ENCODE measurements at regions not wholly inside any gene's neighbourhood (a gene's known extent, or its start where the extent isn't known, plus 50 kb on each side); places are given as distances from the start of the nearest gene placed in this dataset.
"Not testable (repeated sequence)": the region's sequence is repeated elsewhere in the genome, so short reads cannot be mapped to it uniquely, and the experiment has no call there.

DNA sequence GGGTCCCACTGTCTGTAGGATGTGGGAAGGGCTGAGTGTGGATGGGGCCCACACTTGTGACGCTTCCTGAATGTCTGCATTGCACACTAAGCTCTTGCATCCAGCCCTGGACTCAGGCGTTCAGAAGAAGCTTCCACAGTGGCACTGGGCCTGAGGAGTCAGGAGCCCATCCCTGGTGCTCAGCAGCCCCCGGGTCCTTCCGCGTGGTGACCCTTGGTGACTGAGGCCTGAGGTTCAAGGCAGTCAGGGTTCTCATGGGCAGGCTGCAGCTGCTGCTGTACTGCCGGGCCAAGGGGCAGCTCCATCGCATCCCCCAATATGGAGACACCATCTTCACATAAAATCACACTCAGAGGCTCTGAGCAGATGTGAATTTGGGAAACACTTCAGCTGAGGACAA is 65.8 kb upstream of the TUBA3E start:
- intact Hi-C loops (cut with micrococcal nuclease) = no loop called here
- peaks cover 3% of the 10 kb centered on the region for H3K27me3 Mint-ChIP-seq (ENCODE audit: low read depth)
- no peak overlapping the region for H3K4me3 Mint-ChIP-seq
- DNase-seq = no peak
- H3K4me1 Mint-ChIP-seq (ENCODE audit: low read depth) = no peaks in the 10 kb centered on the region
- no peaks in the 10 kb centered on the region for H3K9me3 Mint-ChIP-seq
- no peaks in the 10 kb centered on the region for H3K36me3 Mint-ChIP-seq (ENCODE audit: low read depth)
- H3K27ac Mint-ChIP-seq = no peak overlapping the region
- CTCF ChIA-PET = no interaction called here

GRCh38 chr2:130263606-130264005 is 65.4 kb upstream of the TUBA3E start:
- CTCF ChIA-PET = no interaction called here
- Mint-ChIP-seq H3K27ac (no peak overlapping the region), H3K4me3 (no peak overlapping the region), H3K9me3 (no peaks in the 10 kb centered on the region), H3K36me3 (ENCODE audit: low read depth) (no peaks in the 10 kb centered on the region), H3K4me1 (ENCODE audit: low read depth) (no peaks in the 10 kb centered on the region), H3K27me3 (ENCODE audit: low read depth) (peaks cover 3% of the 10 kb centered on the region)
- no peak for DNase-seq
- intact Hi-C loops (cut with micrococcal nuclease) = no loop called here

- H3K36me3 Mint-ChIP-seq (ENCODE audit: low read depth) = no peaks in the 10 kb centered on the region
- peaks cover 3% of the 10 kb centered on the region for H3K27me3 Mint-ChIP-seq (ENCODE audit: low read depth)
- no peak overlapping the region for H3K27ac Mint-ChIP-seq
- H3K9me3 Mint-ChIP-seq = no peaks in the 10 kb centered on the region
- CTCF ChIA-PET = no interaction called here
- DNase-seq = no peak
- no peak overlapping the region for H3K4me3 Mint-ChIP-seq
- no peaks in the 10 kb centered on the region for H3K4me1 Mint-ChIP-seq (ENCODE audit: low read depth)
- intact Hi-C loops (cut with micrococcal nuclease) = no loop called here
These were observed 63.9 kb upstream of the TUBA3E start for GRCh38 chr2:130261970-130262760.

DNA sequence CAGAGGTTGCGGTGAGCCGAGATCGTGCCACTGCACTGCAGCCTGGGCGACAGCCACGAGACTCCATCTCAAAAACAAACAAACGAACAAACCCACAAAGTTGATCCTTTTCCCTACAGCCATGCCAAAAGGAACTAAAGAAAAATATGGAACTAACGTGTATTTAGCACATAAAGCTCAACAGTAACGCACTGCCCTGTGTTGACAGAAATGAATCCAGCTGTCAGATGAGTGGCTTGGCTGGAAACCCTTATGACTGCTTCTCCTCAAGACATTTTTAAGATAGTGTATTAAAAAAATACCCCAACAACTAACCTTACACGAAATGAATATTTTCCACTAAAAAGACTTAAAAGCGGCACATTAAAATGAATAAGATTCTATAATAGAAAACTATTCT is 62.9 kb upstream of the TUBA3E start:
- CTCF ChIA-PET = no interaction called here
- Mint-ChIP-seq H3K4me1 (ENCODE audit: low read depth) (no peaks in the 10 kb centered on the region), H3K36me3 (ENCODE audit: low read depth) (no peaks in the 10 kb centered on the region), H3K27me3 (ENCODE audit: low read depth) (peaks cover 3% of the 10 kb centered on the region), H3K27ac (no peak overlapping the region), H3K9me3 (no peaks in the 10 kb centered on the region), H3K4me3 (no peak overlapping the region)
- no peak for DNase-seq
- intact Hi-C loops (cut with micrococcal nuclease) = no loop called here

DNA sequence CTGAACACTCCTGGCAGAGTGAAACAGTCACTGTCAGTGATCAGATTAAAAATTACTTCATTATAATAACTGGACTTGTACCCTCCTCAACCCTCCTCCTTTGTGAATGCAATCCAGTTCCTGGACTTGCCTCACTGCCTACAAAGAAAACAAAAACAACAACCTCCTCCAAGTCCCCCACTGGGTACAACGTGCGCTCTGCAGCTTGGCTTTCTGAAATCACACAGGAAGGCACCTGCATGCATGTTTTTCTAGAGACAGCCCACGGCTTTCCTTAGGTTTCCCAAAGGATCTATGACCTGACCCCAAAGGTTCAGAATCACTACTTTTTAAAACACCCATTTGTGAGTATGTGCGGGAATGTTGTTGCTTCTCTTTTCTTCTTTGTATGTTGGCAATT is 61.4 kb upstream of the TUBA3E start:
- H3K9me3 Mint-ChIP-seq = no peaks in the 10 kb centered on the region
- no peak overlapping the region for H3K27ac Mint-ChIP-seq
- intact Hi-C loops (cut with micrococcal nuclease) = no loop called here
- DNase-seq = no peak
- H3K27me3 Mint-ChIP-seq (ENCODE audit: low read depth) = peaks cover 6% of the 10 kb centered on the region
- H3K4me3 Mint-ChIP-seq = no peak overlapping the region
- no peaks in the 10 kb centered on the region for H3K4me1 Mint-ChIP-seq (ENCODE audit: low read depth)
- no peaks in the 10 kb centered on the region for H3K36me3 Mint-ChIP-seq (ENCODE audit: low read depth)
- CTCF ChIA-PET = no interaction called here

- H3K27me3 Mint-ChIP-seq (ENCODE audit: low read depth) = peaks cover 12% of the 10 kb centered on the region
- no peaks in the 10 kb centered on the region for H3K36me3 Mint-ChIP-seq (ENCODE audit: low read depth)
- intact Hi-C loops (cut with micrococcal nuclease) = no loop called here
- CTCF ChIA-PET = no interaction called here
- DNase-seq = no peak
- no peaks in the 10 kb centered on the region for H3K9me3 Mint-ChIP-seq
- no peak overlapping the region for H3K4me3 Mint-ChIP-seq
- no peaks in the 10 kb centered on the region for H3K4me1 Mint-ChIP-seq (ENCODE audit: low read depth)
- H3K27ac Mint-ChIP-seq = no peak overlapping the region
These were observed 60.1 kb upstream of the TUBA3E start for GRCh38 chr2:130258356-130258755.

GRCh38 chr2:130252880-130253645 is 54.8 kb upstream of the TUBA3E start:
- Mint-ChIP-seq H3K27me3 (ENCODE audit: low read depth) (peaks cover 37% of the 10 kb centered on the region), H3K36me3 (ENCODE audit: low read depth) (no peaks in the 10 kb centered on the region), H3K4me1 (ENCODE audit: low read depth) (no peaks in the 10 kb centered on the region), H3K27ac (no peak overlapping the region), H3K9me3 (no peaks in the 10 kb centered on the region), H3K4me3 (no peak overlapping the region)
- DNase-seq = no peak
- intact Hi-C loops (cut with micrococcal nuclease) = no loop called here
- CTCF ChIA-PET = no interaction called here

DNA sequence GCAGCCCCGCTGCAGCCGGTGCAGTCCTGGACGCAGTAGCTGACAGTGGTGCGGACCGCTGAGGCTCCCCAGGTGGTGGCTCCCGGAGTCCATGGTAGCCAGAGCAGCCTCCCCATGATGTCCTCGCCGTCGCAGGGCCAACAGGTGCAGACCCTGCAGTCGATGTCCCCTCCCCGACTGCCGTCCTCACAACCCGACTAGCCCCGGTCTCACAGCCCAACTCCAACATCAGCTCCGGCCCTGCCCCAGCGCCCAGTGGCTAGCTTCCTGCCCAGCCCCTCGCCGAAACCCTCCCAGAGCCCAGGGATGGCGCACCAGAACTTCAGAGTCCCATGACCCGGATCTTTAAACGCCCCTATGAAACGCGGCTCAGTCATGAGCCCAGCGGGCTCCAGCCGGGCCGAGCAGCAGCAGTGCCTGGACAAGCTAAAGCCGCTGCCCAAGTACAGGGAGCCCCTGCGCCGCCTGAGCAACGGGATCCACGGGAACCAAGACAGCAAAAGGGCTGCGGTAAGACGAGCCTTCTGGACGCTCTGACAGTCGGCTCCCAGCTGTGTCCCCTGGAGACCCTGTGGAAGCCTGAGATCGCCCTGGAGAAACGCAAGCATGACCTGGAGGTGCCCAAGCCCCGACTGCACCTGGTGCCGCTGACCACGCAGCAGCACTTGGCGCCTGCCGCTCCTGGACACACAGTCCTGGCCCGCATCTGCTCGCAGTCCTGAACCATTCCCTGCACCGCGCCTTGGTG is 53.8 kb upstream of the TUBA3E start:
- intact Hi-C loops (cut with micrococcal nuclease) = no loop called here
- CTCF ChIA-PET = interaction anchor here (0.7 kb wide), 1 partner anchor 58 kb away, joined by 3 read pairs; no protein-coding TSS in a partner anchor
- Mint-ChIP-seq H3K27me3 (ENCODE audit: low read depth) (peaks cover 38% of the 10 kb centered on the region), H3K36me3 (ENCODE audit: low read depth) (no peaks in the 10 kb centered on the region), H3K27ac (no peak overlapping the region), H3K9me3 (no peaks in the 10 kb centered on the region), H3K4me3 (no peak overlapping the region), H3K4me1 (ENCODE audit: low read depth) (no peaks in the 10 kb centered on the region)
- no peak for DNase-seq

- H3K36me3 Mint-ChIP-seq (ENCODE audit: low read depth) = no peaks in the 10 kb centered on the region
- no peak overlapping the region for H3K27ac Mint-ChIP-seq
- intact Hi-C loops (cut with micrococcal nuclease) = no loop called here
- H3K4me3 Mint-ChIP-seq = no peak overlapping the region
- no peak for DNase-seq
- no peaks in the 10 kb centered on the region for H3K4me1 Mint-ChIP-seq (ENCODE audit: low read depth)
- peaks cover 42% of the 10 kb centered on the region for H3K27me3 Mint-ChIP-seq (ENCODE audit: low read depth)
- no peaks in the 10 kb centered on the region for H3K9me3 Mint-ChIP-seq
- CTCF ChIA-PET = interaction anchor here (0.7 kb wide), 1 partner anchor 59 kb away, joined by 3 read pairs; no protein-coding TSS in a partner anchor
These were observed 53.3 kb upstream of the TUBA3E start for GRCh38 chr2:130251535-130251872.

DNA sequence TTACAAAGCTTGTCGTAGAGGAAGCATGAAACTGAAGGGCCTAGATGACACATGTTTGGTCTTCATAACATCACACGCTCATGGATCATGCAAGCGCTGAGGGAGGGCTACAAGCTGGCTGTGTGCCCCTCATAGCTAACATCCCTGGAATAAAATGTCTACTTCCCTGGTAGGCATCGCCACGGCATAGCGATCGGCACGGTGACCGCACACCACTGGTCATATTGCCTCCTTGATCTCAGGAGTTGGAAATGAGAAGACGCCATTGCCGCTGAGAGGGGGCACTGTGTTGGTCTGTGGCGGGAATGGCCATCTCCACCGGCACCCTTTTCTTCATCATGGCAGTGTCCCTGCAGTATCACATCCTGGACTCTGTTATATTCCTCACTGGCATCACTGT is 50.1 kb upstream of the TUBA3E start:
- DNase-seq; H3K27ac Mint-ChIP-seq; H3K4me1 Mint-ChIP-seq (ENCODE audit: low read depth); CTCF ChIA-PET; H3K36me3 Mint-ChIP-seq (ENCODE audit: low read depth); H3K4me3 Mint-ChIP-seq; H3K9me3 Mint-ChIP-seq; intact Hi-C loops (cut with micrococcal nuclease): not testable (repeated sequence)
- peaks cover 37% of the 10 kb centered on the region for H3K27me3 Mint-ChIP-seq (ENCODE audit: low read depth)

All from activated naive CD4-positive, alpha-beta T cell treated with anti-CD3 and anti-CD28 coated beads for 36 hours (primary cell).